Thymus (tissue), 11 donors: ENCODE measurements at regions not wholly inside any gene's neighbourhood (a gene's known extent, or its start where the extent isn't known, plus 50 kb on each side); places are given as distances from the start of the nearest gene placed in this dataset.
A peak's percentile ranks its signal among the peaks of the same experiment; 100 is the strongest.

Source experiments
- DNase-seq, 9 donors: peaks; one replicate each; pipeline ENCODE4 v3.0.0-alpha.2; 2013; ENCODE audit warnings: low spot score in 9 of 9, low read depth in 6 of 9, missing footprints in 1 of 9
- H3K27ac ChIP-seq, 2 donors: one replicate each; pipeline ENCODE4 v1.5.1; 2013; ENCODE audit warnings: control low read depth in 1 of 2, low read depth in 1 of 2, low read length in 1 of 2, mild to moderate bottlenecking in 1 of 2, moderate library complexity in 1 of 2
- H3K27me3 ChIP-seq, 2 donors: one replicate each; pipeline ENCODE4 v1.5.1; 2013; ENCODE audit warnings: low read length in 1 of 2; ENCODE audit not compliant: control insufficient read depth in 2 of 2, insufficient read depth in 1 of 2
- H3K36me3 ChIP-seq, 2 donors: one replicate each; pipeline ENCODE4 v1.5.1; 2013; ENCODE audit warnings: low read length in 1 of 2, mild to moderate bottlenecking in 1 of 2, moderate library complexity in 1 of 2; ENCODE audit not compliant: control insufficient read depth in 2 of 2, insufficient read depth in 2 of 2
- H3K4me1 ChIP-seq, 2 donors: one replicate each; pipeline ENCODE4 v1.5.1; 2013; ENCODE audit warnings: low read length in 2 of 2; ENCODE audit not compliant: control insufficient read depth in 2 of 2, insufficient read depth in 2 of 2
- H3K4me3 ChIP-seq, 2 donors: one replicate each; pipeline ENCODE4 v1.5.1; 2013; ENCODE audit warnings: low read length in 2 of 2, control low read depth in 1 of 2, mild to moderate bottlenecking in 1 of 2
- H3K9me3 ChIP-seq, 2 donors: one replicate each; pipeline ENCODE4 v1.5.1; 2013; ENCODE audit warnings: low read length in 1 of 2, mild to moderate bottlenecking in 1 of 2; ENCODE audit not compliant: control insufficient read depth in 2 of 2, insufficient read depth in 1 of 2
- WGBS: extraction: QIAGEN DNeasy Blood & Tissue Kit; methylation state at CpG from one replicate; pipeline ENCODE4 v1.1.7; 2013; 5-methylcytosine and 5-hydroxymethylcytosine counted together
- donor health status: healthy.

- Histone ChIP-seq H3K27ac (no peak overlapping the region), H3K27me3 (no peaks in the 10 kb centered on the region), H3K36me3 (no peaks in the 10 kb centered on the region), H3K4me3 (no peak overlapping the region), H3K4me1 (no peaks in the 10 kb centered on the region), H3K9me3 (no peaks in the 10 kb centered on the region)
- 60% methylated on average over 3 of the region's 3 CpGs for whole genome bisulfite sequencing
- DNase-seq: no peak
Measured at GRCh38 chr15:53074221-53074620, 284.1 kb upstream of the ONECUT1 start.

GRCh38 chr15:53072077-53072476, 281.9 kb upstream of the ONECUT1 start:
- Histone ChIP-seq H3K4me1 (no peaks in the 10 kb centered on the region), H3K36me3 (no peaks in the 10 kb centered on the region), H3K27ac (no peak overlapping the region), H3K27me3 (no peaks in the 10 kb centered on the region), H3K9me3 (no peaks in the 10 kb centered on the region), H3K4me3 (no peak overlapping the region)
- peak in 8 of 9 donors; percentile 5 to 52 (median 22) for DNase-seq
- 6% methylated on average over 3 of the region's 3 CpGs for WGBS

- H3K27me3 ChIP-seq: no peaks in the 10 kb centered on the region
- WGBS: 88% methylated on average over 4 of the region's 4 CpGs
- H3K36me3 ChIP-seq: no peaks in the 10 kb centered on the region
Measured at GRCh38 chr15:53068636-53069035, 278.5 kb upstream of the ONECUT1 start.

GRCh38 chr15:53059273-53060043, 269.3 kb upstream of the ONECUT1 start:
- Histone ChIP-seq H3K36me3 (no peaks in the 10 kb centered on the region), H3K9me3 (no peaks in the 10 kb centered on the region), H3K4me1 (no peaks in the 10 kb centered on the region), H3K4me3 (no peak overlapping the region), H3K27me3 (no peaks in the 10 kb centered on the region), H3K27ac (no peak overlapping the region)
- WGBS: 95% methylated on average over 10 of the region's 10 CpGs
- no peak for DNase-seq

More at GRCh38 chr15:53068636-53069035, 278.5 kb upstream of the ONECUT1 start:
- Histone ChIP-seq H3K27ac (no peak overlapping the region), H3K4me1 (no peaks in the 10 kb centered on the region), H3K9me3 (no peaks in the 10 kb centered on the region), H3K4me3 (no peak overlapping the region)
- no peak for DNase-seq

DNA sequence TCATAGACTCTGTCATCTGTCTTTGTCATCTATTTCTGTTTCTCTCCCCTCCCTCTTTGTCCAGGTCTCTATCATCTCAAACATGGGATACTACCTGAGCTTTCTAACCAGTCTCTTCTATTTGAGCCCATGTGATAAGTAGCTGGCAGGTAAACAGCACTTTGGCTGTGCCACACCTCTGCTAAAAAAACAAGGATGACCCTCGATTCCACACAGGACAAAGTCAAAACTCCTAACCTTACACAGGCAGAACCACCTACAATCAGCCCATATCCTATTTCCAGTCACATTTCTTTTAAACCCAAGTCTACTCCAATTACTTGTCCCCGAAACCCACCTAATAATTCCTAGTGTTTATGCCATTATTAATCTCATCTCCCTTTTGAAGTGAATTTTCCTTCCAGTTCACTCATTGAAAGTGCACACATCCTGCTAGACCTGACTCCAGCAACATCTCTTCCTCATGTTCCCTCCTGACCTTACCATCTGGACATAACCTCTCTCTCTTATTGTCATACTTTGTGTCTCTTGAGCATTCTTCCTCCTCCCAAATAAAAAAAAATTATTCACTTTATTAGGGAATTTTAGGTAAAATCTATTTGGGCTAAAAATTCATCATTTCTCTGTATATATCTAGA, 256.1 kb upstream of the ONECUT1 start:
- Histone ChIP-seq H3K36me3 (no peaks in the 10 kb centered on the region), H3K4me1 (no peaks in the 10 kb centered on the region), H3K27ac (no peak overlapping the region), H3K27me3 (no peaks in the 10 kb centered on the region), H3K9me3 (no peaks in the 10 kb centered on the region), H3K4me3 (no peak overlapping the region)
- WGBS: 79% methylated on average over 2 of the region's 2 CpGs
- DNase-seq: no peak

DNA sequence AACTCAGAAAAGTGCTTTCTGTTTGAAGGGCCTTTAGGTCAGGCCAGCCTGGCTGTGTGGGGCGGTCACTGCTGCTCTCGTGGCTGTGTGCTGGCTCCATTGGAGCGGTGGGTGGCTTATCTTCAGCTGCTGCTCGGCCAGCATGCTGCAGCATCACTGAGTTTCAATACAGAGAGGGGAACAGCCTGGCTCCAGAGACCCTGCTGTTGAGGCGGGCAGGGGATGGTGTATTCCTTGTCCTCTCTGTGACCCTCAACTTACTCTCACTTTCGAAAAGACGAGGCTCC, 248.5 kb upstream of the ONECUT1 start:
- Histone ChIP-seq H3K36me3 (no peaks in the 10 kb centered on the region), H3K27me3 (no peaks in the 10 kb centered on the region), H3K4me3 (no peak overlapping the region), H3K4me1 (no peaks in the 10 kb centered on the region), H3K9me3 (no peaks in the 10 kb centered on the region), H3K27ac (no peak overlapping the region)
- WGBS: 81% methylated on average over 7 of the region's 7 CpGs
- DNase-seq: no peak

- no peaks in the 10 kb centered on the region for H3K9me3 ChIP-seq
- WGBS: 83% methylated on average over 14 of the region's 14 CpGs
- H3K27ac ChIP-seq: no peak overlapping the region
Measured at GRCh38 chr15:53037904-53038654, 247.9 kb upstream of the ONECUT1 start.

DNA sequence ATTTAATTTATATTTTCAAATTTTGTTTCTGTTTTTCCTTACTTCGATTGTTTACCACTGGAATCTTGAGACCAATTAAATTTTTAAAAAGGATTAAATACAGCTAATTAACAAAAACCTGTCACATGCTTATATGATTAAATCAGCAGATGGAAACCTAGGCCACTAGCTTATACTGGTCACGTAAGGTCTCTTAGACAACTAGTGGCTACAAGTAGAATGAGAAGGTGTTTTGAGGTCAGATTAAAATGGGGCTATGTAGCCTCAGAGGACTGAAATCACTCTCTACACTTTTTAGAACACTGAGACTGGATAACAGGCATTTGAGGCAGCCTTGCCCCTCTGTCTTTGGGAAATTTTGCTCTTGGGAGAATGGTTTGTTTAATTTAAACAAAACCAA, 246.5 kb upstream of the ONECUT1 start:
- H3K4me3 ChIP-seq: no peak overlapping the region
- 86% methylated on average over 2 of the region's 2 CpGs for WGBS
- no peaks in the 10 kb centered on the region for H3K4me1 ChIP-seq
- no peaks in the 10 kb centered on the region for H3K9me3 ChIP-seq
- H3K27ac ChIP-seq: no peak overlapping the region
- H3K27me3 ChIP-seq: no peaks in the 10 kb centered on the region
- no peaks in the 10 kb centered on the region for H3K36me3 ChIP-seq
- no peak for DNase-seq

More at GRCh38 chr15:53037904-53038654, 247.9 kb upstream of the ONECUT1 start:
- no peaks in the 10 kb centered on the region for H3K27me3 ChIP-seq
- DNase-seq: no peak
- no peaks in the 10 kb centered on the region for H3K4me1 ChIP-seq
- H3K4me3 ChIP-seq: no peak overlapping the region
- no peaks in the 10 kb centered on the region for H3K36me3 ChIP-seq

GRCh38 chr15:53034767-53035245, 244.7 kb upstream of the ONECUT1 start:
- H3K27ac ChIP-seq: no peak overlapping the region
- WGBS: 90% methylated on average over 4 of the region's 4 CpGs
- no peaks in the 10 kb centered on the region for H3K4me1 ChIP-seq
- H3K36me3 ChIP-seq: no peaks in the 10 kb centered on the region
- H3K27me3 ChIP-seq: no peaks in the 10 kb centered on the region
- H3K4me3 ChIP-seq: no peak overlapping the region
- no peaks in the 10 kb centered on the region for H3K9me3 ChIP-seq
- no peak for DNase-seq
